GM23338 (cell line): ENCODE measurements at regions not wholly inside any gene's neighbourhood (a gene's known extent, or its start where the extent isn't known, plus 50 kb on each side); places are given as distances from the start of the nearest gene placed in this dataset.

Source experiments
- EZH2 ChIP-seq: fragments of 200-600 bp; sonication (generic); IDR thresholded peaks from one replicate; pipeline ENCODE4 v1.8.0; 2017; ENCODE audit warnings: antibody characterized with exemption, mild to moderate bottlenecking, low read depth; ENCODE audit not compliant: unreplicated experiment
- EZH2phosphoT487 ChIP-seq: fragments of 200-600 bp; sonication (generic); IDR thresholded peaks from one replicate; pipeline ENCODE4 v1.8.1; 2018; ENCODE audit warnings: antibody characterized with exemption; ENCODE audit not compliant: unreplicated experiment
- JUNB ChIP-seq: IDR thresholded peaks from one replicate; pipeline ENCODE4 v1.6.1; 2016; ENCODE audit warnings: antibody characterized with exemption; ENCODE audit not compliant: unreplicated experiment
- POLR2AphosphoS5 ChIP-seq: IDR thresholded peaks from 2 replicates; pipeline ENCODE4 v1.6.1; 2016; ENCODE audit warnings: antibody characterized with exemption, low read depth
- TF ChIP-seq, protein P1 (sequence below), 2 experiments: fragments of 200-600 bp in 1 of 2; sonication (generic) in 1 of 2; conservative IDR thresholded peaks; 2 replicates each; pipeline versions ENCODE4 v1.5.1 to v1.6.1; 2016 to 2017; ENCODE audit warnings: antibody characterized with exemption in 2 of 2, low read depth in 2 of 2, mild to moderate bottlenecking in 2 of 2, moderate library complexity in 1 of 2
- TF ChIP-seq, protein P2 (sequence below): IDR thresholded peaks from one replicate; pipeline ENCODE4 v1.6.1; 2018; ENCODE audit warnings: antibody characterized with exemption; ENCODE audit not compliant: unreplicated experiment
- TF ChIP-seq, protein P3 (sequence below): IDR thresholded peaks from 2 replicates; pipeline ENCODE4 v1.6.1; 2016; ENCODE audit warnings: antibody characterized with exemption

DNA sequence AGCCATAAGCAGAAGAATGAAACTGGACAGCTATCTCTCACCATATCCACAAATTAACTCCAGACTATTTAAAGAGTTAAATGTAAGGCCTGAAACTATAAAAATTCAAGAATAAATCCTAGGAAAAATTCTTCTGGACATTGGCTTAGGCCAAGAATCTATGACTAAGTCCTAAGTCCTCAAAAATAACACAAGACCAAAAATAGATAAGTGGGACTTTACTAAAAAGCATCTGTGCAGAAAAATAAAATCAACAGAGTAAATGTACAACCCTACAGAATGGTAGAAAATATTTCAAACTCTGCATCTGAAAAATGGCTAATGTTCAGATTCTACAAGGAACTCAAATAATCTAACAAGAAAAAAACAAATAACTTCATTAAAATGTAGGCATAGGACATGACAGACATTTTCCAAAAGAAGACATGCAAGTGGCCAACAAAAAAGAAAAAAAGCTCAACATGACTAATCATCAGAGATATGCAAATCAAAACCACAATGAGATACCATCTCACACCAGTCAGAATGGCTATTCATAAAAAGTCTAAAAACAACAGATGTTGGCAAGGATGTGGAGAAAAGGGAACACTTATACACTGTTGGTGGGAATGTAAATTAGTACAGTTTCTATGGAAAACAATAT lies 61.0 kb upstream of the PPFIA2 start:
- TF ChIP-seq, protein P1, sequence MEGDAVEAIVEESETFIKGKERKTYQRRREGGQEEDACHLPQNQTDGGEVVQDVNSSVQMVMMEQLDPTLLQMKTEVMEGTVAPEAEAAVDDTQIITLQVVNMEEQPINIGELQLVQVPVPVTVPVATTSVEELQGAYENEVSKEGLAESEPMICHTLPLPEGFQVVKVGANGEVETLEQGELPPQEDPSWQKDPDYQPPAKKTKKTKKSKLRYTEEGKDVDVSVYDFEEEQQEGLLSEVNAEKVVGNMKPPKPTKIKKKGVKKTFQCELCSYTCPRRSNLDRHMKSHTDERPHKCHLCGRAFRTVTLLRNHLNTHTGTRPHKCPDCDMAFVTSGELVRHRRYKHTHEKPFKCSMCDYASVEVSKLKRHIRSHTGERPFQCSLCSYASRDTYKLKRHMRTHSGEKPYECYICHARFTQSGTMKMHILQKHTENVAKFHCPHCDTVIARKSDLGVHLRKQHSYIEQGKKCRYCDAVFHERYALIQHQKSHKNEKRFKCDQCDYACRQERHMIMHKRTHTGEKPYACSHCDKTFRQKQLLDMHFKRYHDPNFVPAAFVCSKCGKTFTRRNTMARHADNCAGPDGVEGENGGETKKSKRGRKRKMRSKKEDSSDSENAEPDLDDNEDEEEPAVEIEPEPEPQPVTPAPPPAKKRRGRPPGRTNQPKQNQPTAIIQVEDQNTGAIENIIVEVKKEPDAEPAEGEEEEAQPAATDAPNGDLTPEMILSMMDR (conservative IDR thresholded peaks at IDR 0.05; ENCODE audit: low read depth in 2 of 2) = no peak
- TF ChIP-seq JUNB (no peak), EZH2 (no peak), POLR2AphosphoS5 (no peak), EZH2phosphoT487 (no peak)
- TF ChIP-seq, protein P2, sequence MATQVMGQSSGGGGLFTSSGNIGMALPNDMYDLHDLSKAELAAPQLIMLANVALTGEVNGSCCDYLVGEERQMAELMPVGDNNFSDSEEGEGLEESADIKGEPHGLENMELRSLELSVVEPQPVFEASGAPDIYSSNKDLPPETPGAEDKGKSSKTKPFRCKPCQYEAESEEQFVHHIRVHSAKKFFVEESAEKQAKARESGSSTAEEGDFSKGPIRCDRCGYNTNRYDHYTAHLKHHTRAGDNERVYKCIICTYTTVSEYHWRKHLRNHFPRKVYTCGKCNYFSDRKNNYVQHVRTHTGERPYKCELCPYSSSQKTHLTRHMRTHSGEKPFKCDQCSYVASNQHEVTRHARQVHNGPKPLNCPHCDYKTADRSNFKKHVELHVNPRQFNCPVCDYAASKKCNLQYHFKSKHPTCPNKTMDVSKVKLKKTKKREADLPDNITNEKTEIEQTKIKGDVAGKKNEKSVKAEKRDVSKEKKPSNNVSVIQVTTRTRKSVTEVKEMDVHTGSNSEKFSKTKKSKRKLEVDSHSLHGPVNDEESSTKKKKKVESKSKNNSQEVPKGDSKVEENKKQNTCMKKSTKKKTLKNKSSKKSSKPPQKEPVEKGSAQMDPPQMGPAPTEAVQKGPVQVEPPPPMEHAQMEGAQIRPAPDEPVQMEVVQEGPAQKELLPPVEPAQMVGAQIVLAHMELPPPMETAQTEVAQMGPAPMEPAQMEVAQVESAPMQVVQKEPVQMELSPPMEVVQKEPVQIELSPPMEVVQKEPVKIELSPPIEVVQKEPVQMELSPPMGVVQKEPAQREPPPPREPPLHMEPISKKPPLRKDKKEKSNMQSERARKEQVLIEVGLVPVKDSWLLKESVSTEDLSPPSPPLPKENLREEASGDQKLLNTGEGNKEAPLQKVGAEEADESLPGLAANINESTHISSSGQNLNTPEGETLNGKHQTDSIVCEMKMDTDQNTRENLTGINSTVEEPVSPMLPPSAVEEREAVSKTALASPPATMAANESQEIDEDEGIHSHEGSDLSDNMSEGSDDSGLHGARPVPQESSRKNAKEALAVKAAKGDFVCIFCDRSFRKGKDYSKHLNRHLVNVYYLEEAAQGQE = no peak
- TF ChIP-seq, protein P3, sequence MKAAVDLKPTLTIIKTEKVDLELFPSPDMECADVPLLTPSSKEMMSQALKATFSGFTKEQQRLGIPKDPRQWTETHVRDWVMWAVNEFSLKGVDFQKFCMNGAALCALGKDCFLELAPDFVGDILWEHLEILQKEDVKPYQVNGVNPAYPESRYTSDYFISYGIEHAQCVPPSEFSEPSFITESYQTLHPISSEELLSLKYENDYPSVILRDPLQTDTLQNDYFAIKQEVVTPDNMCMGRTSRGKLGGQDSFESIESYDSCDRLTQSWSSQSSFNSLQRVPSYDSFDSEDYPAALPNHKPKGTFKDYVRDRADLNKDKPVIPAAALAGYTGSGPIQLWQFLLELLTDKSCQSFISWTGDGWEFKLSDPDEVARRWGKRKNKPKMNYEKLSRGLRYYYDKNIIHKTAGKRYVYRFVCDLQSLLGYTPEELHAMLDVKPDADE = no peak
